Lower leg skin (tissue), 3 donors: ENCODE measurements at regions not wholly inside any gene's neighbourhood (a gene's known extent, or its start where the extent isn't known, plus 50 kb on each side); places are given as distances from the start of the nearest gene placed in this dataset.

Experiments
- POLR2A ChIP-seq, 2 donors: fragments of 450-650 bp; IDR thresholded peaks; one replicate each; pipeline ENCODE4 v1.6.1; 2016 to 2017; ENCODE audit warnings: antibody characterized with exemption in 2 of 2, mild to moderate bottlenecking in 1 of 2, moderate library complexity in 1 of 2
- TF ChIP-seq, protein P1 (sequence below), 3 donors: fragments of 450-650 bp; IDR thresholded peaks; one replicate each; pipeline ENCODE4 v1.5.1; 2016; ENCODE audit warnings: antibody characterized with exemption in 3 of 3, mild to moderate bottlenecking in 3 of 3, moderate library complexity in 2 of 3

DNA sequence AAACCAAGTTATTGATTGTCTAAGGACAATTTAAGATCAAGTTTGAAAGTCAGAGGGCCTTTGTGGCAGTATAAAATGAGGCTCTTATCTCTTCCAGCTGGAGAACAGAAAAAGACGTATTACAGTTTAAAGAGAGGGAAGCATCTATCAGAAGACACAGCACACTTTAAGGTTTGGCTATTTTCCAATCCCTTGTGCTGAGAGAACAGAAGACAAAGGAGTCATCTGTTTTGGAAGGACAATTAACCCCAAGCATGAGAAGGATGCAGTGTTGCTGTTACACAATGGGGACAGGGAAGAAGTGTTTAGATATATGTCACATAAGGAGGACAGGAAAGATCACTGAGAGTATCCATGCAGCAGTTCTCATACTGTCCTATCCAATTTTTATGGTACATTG lies 1224.2 kb upstream of the SORCS1 start:
- TF ChIP-seq, protein P1, sequence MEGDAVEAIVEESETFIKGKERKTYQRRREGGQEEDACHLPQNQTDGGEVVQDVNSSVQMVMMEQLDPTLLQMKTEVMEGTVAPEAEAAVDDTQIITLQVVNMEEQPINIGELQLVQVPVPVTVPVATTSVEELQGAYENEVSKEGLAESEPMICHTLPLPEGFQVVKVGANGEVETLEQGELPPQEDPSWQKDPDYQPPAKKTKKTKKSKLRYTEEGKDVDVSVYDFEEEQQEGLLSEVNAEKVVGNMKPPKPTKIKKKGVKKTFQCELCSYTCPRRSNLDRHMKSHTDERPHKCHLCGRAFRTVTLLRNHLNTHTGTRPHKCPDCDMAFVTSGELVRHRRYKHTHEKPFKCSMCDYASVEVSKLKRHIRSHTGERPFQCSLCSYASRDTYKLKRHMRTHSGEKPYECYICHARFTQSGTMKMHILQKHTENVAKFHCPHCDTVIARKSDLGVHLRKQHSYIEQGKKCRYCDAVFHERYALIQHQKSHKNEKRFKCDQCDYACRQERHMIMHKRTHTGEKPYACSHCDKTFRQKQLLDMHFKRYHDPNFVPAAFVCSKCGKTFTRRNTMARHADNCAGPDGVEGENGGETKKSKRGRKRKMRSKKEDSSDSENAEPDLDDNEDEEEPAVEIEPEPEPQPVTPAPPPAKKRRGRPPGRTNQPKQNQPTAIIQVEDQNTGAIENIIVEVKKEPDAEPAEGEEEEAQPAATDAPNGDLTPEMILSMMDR (IDR thresholded peaks at IDR 0.05): no peak
- no peak for TF ChIP-seq POLR2A (IDR thresholded peaks at IDR 0.05)
